Lower leg skin (tissue), 3 donors: ENCODE measurements at regions not wholly inside any gene's neighbourhood (a gene's known extent, or its start where the extent isn't known, plus 50 kb on each side); places are given as distances from the start of the nearest gene placed in this dataset.

Experiments used
- POLR2A ChIP-seq, 2 donors: fragments of 450-650 bp; IDR thresholded peaks; one replicate each; pipeline ENCODE4 v1.6.1; 2016 to 2017; ENCODE audit warnings: antibody characterized with exemption in 2 of 2, mild to moderate bottlenecking in 1 of 2, moderate library complexity in 1 of 2
- TF ChIP-seq, protein P1 (sequence below), 3 donors: fragments of 450-650 bp; IDR thresholded peaks; one replicate each; pipeline ENCODE4 v1.5.1; 2016; ENCODE audit warnings: antibody characterized with exemption in 3 of 3, mild to moderate bottlenecking in 3 of 3, moderate library complexity in 2 of 3

DNA sequence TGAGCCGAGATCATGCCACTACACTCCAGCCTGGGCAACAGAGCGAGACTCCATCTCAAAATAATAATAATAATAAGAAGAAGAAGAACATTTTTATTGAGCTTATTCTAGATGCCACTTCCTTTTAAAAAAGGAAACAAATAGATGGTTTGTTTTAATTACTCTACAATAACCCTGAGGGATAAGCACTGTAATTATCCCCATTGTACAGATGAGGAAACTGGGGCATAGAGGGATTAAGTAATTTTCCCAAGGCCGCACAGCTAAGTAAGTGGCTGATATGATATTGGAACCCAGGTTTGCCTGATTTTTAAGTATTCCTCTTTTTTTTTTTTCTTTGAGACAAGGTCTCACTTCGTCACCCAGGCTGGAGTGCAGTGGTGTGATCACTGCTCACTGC is 58.5 kb upstream of the LRIG2 start:
- TF ChIP-seq, protein P1, sequence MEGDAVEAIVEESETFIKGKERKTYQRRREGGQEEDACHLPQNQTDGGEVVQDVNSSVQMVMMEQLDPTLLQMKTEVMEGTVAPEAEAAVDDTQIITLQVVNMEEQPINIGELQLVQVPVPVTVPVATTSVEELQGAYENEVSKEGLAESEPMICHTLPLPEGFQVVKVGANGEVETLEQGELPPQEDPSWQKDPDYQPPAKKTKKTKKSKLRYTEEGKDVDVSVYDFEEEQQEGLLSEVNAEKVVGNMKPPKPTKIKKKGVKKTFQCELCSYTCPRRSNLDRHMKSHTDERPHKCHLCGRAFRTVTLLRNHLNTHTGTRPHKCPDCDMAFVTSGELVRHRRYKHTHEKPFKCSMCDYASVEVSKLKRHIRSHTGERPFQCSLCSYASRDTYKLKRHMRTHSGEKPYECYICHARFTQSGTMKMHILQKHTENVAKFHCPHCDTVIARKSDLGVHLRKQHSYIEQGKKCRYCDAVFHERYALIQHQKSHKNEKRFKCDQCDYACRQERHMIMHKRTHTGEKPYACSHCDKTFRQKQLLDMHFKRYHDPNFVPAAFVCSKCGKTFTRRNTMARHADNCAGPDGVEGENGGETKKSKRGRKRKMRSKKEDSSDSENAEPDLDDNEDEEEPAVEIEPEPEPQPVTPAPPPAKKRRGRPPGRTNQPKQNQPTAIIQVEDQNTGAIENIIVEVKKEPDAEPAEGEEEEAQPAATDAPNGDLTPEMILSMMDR (IDR thresholded peaks at IDR 0.05): no peak
- TF ChIP-seq POLR2A (IDR thresholded peaks at IDR 0.05): no peak
